GM19468 (cell line): ENCODE measurements at regions not wholly inside any gene's neighbourhood (a gene's known extent, or its start where the extent isn't known, plus 50 kb on each side); places are given as distances from the start of the nearest gene placed in this dataset.

Experiments used
- ATAC-seq: cut with Tn5 transposase; IDR thresholded peaks from one replicate; pipeline ENCODE4 v1.9.1; 2021; ENCODE audit warnings: mild to moderate bottlenecking, moderate library complexity, moderate number of reproducible peaks; ENCODE audit not compliant: unreplicated experiment; ENCODE audit errors: extremely low read depth

DNA sequence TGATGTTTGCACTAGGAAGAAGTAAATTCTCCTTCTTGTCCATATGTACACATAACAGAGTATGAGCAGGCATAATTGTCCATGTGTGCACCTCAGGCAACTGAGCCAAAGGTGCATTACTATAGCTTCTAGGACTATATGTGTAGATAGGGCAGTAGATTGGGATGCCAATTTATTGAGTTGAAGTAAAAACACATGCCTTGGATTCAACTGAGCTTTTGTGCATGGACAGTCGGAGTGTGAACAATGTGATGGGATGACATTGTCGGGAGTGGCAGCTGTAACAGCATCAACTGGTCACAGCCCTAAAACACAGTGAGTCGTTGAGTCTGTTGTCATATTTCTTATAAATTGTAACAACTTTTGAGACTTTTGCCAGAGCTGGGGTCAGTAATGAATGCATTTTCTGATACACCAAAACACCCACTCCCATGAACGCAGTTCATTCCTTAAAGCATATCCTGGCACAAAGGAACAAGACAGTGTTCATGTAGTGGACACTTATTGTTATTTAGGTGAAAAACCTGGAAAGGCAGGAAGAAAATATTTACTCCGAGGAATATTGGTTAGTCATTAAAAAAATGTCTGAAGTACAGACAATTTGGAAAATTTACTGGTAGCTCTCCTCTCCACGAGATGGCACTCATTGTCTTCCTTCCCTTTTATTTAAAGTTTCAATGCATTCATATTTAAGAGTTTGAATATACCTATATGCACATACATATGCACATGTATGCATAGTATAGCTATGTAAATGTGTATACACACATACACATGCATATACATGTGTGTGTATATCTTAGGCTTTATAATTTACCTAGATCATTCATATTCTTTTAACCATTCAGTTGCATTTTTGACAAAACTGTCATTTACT lies 302.0 kb upstream of the STXBP5 start:
- ATAC-seq: no peak

DNA sequence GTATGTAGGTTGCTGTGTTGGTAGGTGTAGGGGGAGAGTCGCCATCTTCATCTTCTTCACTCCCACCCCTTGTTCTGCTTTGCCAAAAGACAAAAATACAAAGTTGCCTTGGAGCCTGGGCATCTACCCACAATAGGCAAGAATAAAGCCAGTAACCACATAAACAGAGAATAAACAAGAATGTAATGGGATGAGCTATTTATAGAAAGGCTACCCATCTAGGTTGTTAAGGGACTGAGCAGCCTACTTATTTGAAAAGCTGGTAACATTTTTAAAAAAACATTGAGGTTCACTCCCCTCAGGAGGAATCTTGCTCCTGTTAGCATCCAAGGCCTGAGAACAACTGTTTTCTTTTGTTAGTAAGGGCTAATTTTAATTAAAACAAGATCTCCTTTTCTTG lies 301.4 kb upstream of the STXBP5 start:
- no peak for ATAC-seq

DNA sequence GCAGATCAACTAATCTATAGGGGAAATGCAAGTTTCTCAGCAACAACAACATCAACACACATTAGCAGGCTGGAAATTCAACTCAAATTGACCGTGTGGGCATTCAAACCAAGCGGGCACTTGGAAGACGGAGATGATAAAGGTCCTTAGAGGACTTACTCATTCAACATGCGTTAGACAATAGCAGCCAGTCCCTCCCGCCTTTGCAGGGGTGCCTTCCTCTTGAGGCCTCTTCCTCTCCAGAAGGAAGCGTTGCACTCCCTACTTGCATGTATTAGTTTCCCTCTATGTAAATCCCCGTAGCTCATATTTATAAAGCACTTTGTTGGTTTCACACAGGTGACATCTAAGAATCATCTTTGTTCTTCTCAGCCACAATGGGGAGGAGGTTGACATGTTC lies 300.8 kb upstream of the STXBP5 start:
- ATAC-seq: no peak

DNA sequence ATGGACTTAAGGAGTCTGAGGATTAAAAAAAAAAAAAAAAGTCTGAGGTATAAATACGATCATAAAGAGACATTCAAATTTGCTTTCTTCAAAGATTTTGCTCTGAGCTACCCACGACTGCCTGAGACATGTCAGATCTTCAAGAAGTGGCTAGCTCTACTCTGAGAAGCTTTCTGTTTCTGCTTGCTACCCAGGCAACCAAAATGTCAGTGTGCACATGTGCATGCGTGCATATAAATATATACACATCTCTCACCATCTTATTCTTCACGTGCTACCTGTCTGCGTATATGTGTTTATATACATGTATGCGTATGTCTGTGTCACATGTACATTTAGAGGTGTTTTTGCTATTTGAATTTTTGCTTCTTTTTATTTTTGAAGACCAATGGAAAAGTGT lies 299.6 kb upstream of the STXBP5 start:
- no peak for ATAC-seq

DNA sequence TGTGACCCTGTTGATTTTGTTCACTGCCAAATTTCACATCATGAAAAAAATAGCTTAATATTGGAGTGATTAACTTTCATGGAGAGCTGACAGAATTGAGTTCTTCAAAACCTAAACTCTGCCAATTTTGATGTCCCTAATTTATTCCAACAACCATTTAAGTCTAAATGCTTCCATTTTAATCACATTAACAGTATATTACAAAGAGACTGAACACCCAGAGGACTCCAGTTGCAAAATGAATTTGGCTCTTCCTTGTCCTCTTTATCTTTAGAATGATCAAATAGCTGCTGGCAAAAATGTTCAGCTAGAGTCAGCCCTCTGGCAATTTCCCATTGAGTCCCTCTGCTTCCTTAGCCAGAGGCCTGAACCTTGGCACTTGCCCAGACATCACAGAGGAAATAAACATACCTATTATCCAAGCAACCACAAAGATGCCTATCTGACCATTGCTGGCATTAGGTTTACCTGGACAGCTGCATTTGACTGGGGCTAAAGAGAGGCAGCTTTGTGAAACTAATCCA lies 299.0 kb upstream of the STXBP5 start:
- ATAC-seq: no peak

DNA sequence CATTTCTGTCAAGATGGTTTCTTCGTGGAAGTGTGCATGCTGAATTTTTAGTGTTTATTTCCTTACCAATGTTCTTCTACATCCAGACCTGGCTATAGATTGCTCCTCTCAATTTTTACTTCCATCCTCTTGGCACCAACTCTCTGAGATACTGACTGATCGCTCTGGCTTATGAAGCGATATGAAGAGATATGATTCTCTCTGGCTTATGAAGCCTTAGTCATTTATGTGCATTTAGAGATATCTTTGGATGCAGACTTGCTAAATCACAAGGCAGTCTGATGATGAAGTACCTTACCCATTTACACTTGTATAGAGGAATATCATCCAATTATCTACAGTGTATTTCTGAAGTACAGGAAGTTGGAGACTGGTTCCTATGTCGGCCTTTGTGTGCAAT lies 295.4 kb upstream of the STXBP5 start:
- ATAC-seq: no peak

DNA sequence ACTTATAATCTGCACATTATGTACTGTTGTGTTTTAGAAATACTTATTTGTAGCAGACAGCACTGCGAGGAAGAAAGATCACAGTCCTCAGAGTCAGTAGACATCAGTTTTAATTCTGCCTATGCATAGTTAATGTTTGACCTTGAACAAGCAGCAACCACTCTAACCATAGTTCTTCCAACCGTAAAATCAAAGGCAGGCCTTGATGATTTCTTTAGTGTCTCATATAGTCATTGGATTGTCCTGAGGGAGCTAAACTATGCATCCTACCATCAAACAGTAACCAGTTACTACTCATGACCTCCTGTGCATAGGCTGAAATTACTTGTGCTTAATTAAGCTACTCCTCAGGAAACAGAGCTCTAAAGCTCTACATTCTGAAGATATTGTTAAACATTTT lies 294.8 kb upstream of the STXBP5 start:
- no peak for ATAC-seq

DNA sequence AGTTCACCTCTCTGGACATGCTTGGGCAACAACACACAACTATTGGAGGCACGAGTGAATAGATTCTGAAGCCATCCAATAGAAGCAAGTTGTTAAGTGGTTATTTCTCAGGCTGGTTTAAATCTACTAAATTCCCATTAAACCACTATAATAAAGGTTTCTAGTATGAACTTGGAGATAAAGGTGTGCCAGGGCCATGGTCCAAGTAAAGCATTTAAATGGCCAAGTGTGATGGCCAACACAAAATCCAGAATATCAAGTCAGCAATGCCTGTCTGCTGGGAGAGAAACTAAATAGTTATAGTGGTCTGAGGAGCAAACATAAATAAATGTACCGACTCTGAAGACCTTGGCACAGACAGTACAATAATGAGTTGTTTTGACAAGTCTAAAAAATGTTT lies 294.3 kb upstream of the STXBP5 start:
- ATAC-seq: no peak

DNA sequence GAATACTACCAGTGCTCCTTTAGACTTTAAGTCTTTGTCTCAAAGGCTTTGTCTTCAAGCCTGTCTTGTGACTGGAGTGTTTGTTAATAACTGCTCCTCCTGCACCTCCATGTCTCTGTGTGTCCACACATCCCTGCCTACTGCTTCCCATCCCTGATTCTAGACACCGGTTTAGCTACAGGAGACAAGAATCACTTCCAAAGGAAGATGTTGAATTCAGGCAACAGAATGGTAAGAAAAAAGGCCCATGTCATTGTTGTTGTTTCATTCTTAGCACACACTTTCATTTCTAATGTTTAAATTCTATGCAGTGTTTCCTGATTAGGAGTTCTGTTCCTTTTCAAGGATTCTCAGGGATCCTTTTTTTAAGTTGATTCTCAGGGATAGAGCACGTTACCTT lies 293.6 kb upstream of the STXBP5 start:
- no peak for ATAC-seq

DNA sequence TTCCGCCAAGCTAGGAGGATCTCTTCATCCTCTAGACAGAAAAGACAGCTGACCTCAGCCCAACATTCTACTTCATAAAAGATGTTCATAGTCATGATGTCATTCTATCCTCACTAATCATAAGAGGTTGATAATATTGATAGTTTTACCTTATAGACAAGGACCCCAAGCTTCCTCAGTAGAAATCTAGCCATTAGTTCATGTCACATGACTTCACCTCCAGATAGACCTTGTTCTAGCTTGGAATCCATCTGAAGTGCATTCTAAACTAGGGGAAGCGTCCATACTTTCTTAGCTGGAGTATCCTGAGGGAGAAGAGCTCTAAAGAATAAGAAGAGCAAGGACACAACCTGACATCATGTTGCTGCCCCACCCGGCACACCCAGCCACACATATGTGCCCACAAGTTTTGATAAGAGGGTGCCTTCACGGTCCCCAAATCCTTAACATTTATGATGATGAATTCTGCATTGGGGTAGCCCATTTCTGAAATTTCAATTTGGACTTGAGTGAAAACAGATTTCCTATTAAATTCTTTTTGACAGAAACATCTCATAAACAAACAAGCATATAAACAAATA lies 292.5 kb upstream of the STXBP5 start:
- no peak for ATAC-seq

DNA sequence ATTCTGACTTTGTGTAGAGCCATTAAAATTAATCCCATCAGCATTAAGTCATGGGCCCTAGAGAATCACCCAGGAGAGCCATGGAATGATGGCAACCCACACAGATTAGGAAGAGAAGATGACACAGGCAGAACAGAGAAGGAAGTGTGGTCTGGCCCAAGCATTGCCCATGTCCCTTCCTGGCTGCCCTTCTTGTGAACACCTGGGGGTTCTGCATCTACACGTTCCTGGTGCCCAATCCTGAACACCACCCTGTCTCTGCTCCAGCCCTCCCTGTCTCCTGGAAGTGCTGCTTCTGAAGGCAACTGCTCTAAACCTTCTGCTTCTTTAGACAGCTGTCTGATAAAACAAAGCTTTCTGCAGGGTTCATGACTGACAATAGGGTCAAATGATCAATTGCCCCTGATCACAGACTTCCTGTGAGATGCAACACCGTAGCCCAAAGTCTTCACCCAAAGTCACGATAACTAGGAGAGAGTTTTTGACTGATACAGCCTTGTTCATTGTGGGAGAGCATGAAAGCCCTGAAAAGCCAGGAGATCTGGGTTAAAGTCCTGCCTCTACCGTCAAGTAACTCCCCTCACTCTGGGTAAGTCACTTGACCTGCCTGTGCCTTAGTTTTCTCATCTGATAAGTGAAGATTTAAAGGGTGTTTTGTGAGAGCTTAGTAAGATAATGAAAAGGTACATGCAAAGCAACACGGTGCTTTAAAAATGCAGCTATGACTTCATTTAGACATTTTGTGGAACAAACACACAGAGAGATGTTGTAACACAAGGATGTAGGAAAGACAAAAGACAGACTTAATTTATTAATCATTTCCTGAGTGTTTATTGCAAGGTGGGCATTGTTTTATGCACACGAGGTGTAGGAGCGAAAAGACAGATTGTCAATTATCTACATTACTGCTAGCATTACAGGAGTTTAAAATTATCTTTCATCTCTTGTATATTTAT lies 291.2 kb upstream of the STXBP5 start:
- ATAC-seq: no peak

DNA sequence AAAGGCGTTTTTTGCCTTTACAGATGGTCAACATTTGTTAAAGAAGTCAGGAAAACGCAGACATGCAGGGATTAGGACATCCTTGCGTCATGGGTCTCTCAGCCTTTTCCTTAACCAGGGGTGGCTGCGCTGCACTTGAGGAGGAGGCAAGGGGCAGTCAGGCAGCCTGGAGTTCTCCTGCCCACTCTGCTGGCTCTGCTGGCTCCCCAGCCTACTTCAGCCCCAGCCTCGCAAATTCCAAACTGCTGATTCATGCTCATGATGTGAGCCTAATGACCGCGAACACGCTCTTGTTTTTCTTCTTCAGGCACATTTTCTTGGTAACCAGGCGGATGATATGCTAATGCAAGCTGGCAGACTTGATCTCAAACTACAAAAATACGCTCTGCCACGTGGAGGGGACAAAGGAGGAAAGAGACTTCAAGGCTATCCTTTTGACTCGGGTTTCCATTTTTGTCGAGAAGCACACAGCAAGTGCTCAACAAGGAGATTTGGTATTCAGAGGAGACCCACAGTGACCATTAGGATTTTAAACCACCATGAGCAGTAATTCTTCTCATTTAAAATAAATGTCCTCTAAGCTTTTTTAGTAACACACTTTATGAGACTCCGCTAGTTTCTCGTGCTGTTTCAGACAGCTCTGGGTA lies 290.3 kb upstream of the STXBP5 start:
- ATAC-seq: no peak

DNA sequence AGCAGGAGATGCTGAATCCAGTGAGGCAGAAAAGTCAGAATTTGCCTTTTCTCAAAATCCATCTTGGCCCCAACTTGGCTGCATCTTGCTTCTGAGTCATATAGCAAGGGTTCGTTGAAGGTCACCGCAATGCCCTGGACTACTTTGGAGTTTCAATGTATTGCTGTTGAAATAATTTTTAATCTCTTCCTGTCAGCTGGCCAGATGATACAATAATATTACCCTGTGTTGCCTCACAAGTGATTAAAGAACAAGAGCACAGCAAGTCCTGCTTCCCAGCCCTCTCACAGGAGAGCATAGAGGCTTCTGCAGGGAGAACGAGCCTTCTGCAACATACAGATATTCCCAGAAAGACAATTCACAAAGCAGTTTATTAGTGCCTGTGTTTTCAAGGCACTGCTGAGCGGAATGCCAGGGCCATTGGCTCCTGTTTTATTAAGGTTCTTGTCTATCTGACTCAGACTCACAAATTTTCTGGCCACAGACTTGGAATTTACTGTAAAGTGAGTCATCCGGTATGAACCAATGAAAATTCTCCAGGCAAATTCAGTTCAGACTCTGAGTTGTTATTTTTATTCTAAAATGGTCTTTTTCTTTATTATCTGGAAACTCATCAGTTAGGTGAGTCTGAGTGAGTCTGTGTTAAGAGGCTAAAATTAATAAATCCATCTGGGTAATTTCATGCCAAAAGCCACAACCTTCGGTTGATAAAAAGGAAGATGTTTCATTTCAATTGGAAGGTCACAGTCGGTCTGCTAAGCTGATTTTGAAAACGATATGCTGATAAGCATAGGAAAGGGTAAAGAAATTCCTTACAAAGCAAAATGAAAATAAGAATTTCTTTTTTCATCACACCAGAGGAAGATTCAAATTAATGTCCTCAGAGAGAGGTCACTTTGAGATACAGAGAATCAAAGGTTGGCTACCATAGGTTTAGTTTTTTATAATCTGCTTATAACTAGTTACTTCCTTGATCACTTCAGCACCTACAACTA lies 289.4 kb upstream of the STXBP5 start:
- no peak for ATAC-seq

DNA sequence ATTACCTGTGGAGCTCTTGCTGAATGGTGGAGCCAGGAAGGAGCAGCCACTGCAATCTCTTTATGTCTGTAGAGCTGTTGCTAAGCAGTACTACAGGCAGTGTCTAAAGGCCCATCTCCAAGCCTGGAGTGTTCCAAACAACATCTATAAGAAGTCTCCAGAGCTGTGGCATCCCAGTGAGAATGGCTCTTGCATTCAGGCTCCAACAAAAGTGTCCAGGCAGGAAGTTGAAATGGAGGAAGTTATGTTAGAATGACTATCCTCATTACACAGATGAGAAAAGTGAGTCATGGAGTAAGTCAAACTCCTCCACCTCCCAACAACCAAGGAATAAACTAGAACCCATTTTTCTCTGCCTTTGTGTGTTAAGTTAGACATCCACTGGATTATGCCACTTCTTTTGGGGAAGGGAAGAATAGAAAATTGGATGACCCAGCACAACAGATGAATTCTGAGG lies 288.5 kb upstream of the STXBP5 start:
- no peak for ATAC-seq

DNA sequence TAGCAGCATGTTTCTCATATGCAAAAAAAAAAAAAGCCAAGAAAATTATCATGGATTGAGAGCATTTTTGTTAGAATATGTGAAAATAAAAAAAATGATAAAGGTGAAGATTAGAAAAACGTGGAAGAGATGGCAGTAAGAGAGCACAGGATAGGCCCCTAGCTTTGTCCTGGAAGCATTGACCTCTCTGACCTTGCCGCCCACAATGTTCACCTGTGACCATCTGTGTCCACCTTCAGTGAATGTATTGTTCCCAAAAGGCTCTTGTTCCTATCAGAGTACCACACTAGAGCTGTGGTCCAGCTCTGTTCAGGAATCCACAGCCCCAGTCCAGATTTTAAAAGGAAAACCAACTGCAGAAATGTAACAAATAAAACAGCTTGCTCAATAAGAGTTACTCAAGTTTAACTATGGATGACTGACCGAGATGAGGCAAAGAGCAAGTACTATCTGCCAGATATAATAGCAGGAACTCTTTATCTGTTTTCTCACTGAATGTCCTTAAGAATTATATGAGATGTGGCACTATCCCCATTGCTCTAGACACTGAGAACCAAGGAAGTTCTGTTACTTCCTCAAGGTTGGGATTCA lies 287.7 kb upstream of the STXBP5 start:
- no peak for ATAC-seq

DNA sequence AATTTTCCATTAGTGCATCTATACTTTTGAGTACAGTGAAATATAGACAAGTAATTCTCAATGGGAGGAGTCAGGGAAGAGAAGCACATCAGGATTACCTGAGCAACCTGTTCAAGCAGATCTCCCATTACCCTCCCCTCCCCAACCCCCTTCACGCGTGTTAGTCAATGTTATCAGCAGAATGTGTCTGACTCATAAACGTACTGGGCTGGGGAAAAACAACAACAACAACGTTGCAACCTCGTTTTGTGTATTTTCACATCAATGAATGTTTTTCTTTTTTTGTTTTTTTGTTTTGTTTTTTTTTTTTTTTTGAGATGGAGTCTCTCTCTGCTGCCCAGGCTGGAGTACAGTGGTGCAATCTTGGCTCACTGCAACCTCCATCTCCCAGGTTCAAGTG lies 287.0 kb upstream of the STXBP5 start:
- ATAC-seq: no peak

DNA sequence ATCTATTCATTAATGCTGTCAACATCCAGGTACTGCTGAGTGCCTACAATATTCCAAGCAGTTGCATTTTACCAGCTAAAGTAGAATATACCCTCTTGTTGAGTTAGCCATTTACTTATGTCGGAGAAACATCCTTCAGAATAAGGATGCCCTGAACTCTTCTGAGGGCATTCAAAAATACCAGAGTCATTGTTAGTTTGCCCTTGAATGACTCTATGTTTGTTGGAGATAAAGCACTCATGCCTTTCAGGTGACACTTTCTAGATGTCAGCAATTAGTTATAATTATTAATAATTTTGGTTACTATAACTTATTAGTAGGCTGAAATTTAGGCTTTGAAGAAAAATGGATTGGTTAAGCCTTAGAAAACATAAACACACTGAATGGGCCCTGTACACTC lies 286.2 kb upstream of the STXBP5 start:
- ATAC-seq: no peak

DNA sequence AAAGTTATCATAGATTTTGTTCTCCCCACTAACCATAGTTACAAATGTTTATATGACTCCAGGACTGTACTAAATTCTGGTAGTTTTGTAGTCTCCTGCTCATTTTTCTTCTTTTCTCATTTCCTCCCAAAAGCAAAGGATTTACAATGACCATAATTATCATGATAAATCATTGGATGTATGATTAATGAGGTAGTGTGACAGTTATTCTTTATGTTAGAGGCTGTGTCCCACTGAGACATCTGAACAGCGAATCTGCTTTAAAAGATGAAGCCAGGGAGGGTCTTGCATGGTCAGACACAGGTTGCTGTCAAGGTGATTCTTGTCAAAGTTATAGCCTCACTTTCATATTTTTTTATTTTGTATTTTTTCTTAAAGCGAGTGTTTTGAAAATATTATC lies 285.2 kb upstream of the STXBP5 start:
- ATAC-seq: no peak
